Endothelial cell of umbilical vein (primary cell): ENCODE measurements at regions not wholly inside any gene's neighbourhood (a gene's known extent, or its start where the extent isn't known, plus 50 kb on each side); places are given as distances from the start of the nearest gene placed in this dataset.

Experiments used
- BruUV-seq: library from RNA; stranded (reverse); fragments of 400-500 nt; replicated peaks from 2 replicates; lab custom pipeline; 2021; lab: Mats Ljungman, UMichigan
- CTCF ChIA-PET: fragments of 300-600, 350-600 bp; sonication (Branson Sonifier 250); formaldehyde crosslinking; loops from one replicate; lab custom pipeline; 2021; ENCODE audit warnings: antibody characterized with exemption, inconsistent platforms; lab: Charles Lee
- POLR2A ChIA-PET: fragments of 300-600, 350-600 bp; sonication (Branson Sonifier 250); formaldehyde crosslinking; loops from one replicate; lab custom pipeline; 2021; ENCODE audit warnings: antibody characterized with exemption, inconsistent platforms; lab: Charles Lee
- DNase-seq: peaks from one replicate; pipeline ENCODE4 v3.0.0-alpha.2; 2011; ENCODE audit warnings: low read depth, low spot score
- FAIRE-seq: peaks from 2 replicates; lab custom pipeline; 2011; peaks lifted over from hg19 to GRCh38; lab: Jason Lieb, UNC
- H2AFZ ChIP-seq: 2 replicates; pipeline ENCODE4 v1.6.0; 2012; ENCODE audit warnings: low read depth, low read length, control low read depth, inconsistent platforms
- H3K27ac ChIP-seq: 2 replicates; pipeline ENCODE4 v1.5.1; 2011; ENCODE audit warnings: low read depth, mild to moderate bottlenecking, control low read depth, low read length, moderate library complexity; ENCODE audit not compliant: insufficient read depth
- H3K27me3 ChIP-seq, 2 experiments: 2 replicates each; pipeline versions ENCODE4 v1.6.0 to v1.6.1; 2011; ENCODE audit warnings: low read length in 2 of 2, mixed read lengths in 1 of 2; ENCODE audit not compliant: control insufficient read depth in 2 of 2, insufficient read depth in 2 of 2
- H3K36me3 ChIP-seq, 2 experiments: 2 replicates in 1 of 2; 3 replicates in 1 of 2; pipeline ENCODE4 v1.5.1; 2011; ENCODE audit warnings: low read length in 2 of 2, mild to moderate bottlenecking in 1 of 2, moderate library complexity in 1 of 2; ENCODE audit not compliant: control insufficient read depth in 2 of 2, insufficient read depth in 2 of 2; ENCODE audit errors: extremely low read depth in 1 of 2
- H3K4me1 ChIP-seq: 3 replicates; pipeline ENCODE4 v1.5.1; 2011; ENCODE audit warnings: mild to moderate bottlenecking, low read length; ENCODE audit not compliant: control insufficient read depth, insufficient read depth; ENCODE audit errors: extremely low read depth
- H3K4me2 ChIP-seq: 2 replicates; pipeline ENCODE4 v1.6.1; 2011; ENCODE audit warnings: low read length, control low read depth, mixed read lengths; ENCODE audit not compliant: insufficient read depth
- H3K4me3 ChIP-seq, 3 experiments: fragments of 200-600 bp in 1 of 3; sonication (generic), shearing (Covaris generic) in 1 of 3; replicated peaks in 1 of 3; 2 replicates each; pipeline ENCODE4 v1.5.1; 2011 to 2016; ENCODE audit warnings: control low read depth in 3 of 3, low read length in 3 of 3, mild to moderate bottlenecking in 2 of 3, inconsistent platforms in 1 of 3, low read depth in 1 of 3, moderate library complexity in 1 of 3; ENCODE audit not compliant: insufficient read depth in 1 of 3
- H3K79me2 ChIP-seq: 2 replicates; pipeline ENCODE4 v1.6.0; 2012; ENCODE audit warnings: low read length, inconsistent platforms; ENCODE audit not compliant: control insufficient read depth, insufficient read depth
- H3K9ac ChIP-seq: replicated peaks from 2 replicates; pipeline ENCODE3; 2011; ENCODE audit warnings: low read length, control low read depth; ENCODE audit not compliant: insufficient read depth; ENCODE audit errors: extremely low read depth
- H3K9me1 ChIP-seq: replicated peaks from 3 replicates; pipeline ENCODE4 v1.6.0; 2011; ENCODE audit warnings: mild to moderate bottlenecking, low read length; ENCODE audit not compliant: control insufficient read depth, insufficient read depth; ENCODE audit errors: extremely low read depth
- H3K9me3 ChIP-seq: replicated peaks from 2 replicates; pipeline ENCODE4 v1.5.1; 2012; ENCODE audit warnings: low read length, inconsistent platforms; ENCODE audit not compliant: control insufficient read depth, insufficient read depth
- H4K20me1 ChIP-seq: replicated peaks from 2 replicates; pipeline ENCODE3; 2011; ENCODE audit warnings: mild to moderate bottlenecking, low read length; ENCODE audit not compliant: control insufficient read depth, insufficient read depth; ENCODE audit errors: extremely low read depth
- CTCF ChIP-seq, 2 donors: IDR thresholded peaks; 1 replicate in 1 of 2; 2 replicates in 1 of 2; pipeline ENCODE4 v1.5.1; 2011; ENCODE audit warnings: low read length in 2 of 2, mild to moderate bottlenecking in 2 of 2, moderate library complexity in 2 of 2, control low read depth in 1 of 2, inconsistent platforms in 1 of 2, low read depth in 1 of 2; ENCODE audit not compliant: insufficient read depth in 1 of 2; ENCODE audit errors: extremely low read depth in 1 of 2
- EZH2 ChIP-seq: IDR thresholded peaks from 2 replicates; pipeline ENCODE4 v1.6.1; 2012; ENCODE audit warnings: borderline replicate concordance, low read depth, mild to moderate bottlenecking, moderate library complexity, low read length, inconsistent platforms; ENCODE audit not compliant: severe bottlenecking
- FOS ChIP-seq: IDR thresholded peaks from 2 replicates; pipeline ENCODE4 v1.6.1; 2011; ENCODE audit warnings: mild to moderate bottlenecking, low read length, moderate library complexity, borderline replicate concordance; ENCODE audit not compliant: insufficient read depth
- GATA2 ChIP-seq: IDR thresholded peaks from 2 replicates; pipeline ENCODE4 v1.7.0; 2011; ENCODE audit warnings: low read depth, mild to moderate bottlenecking, moderate library complexity, mixed read lengths, low read length; ENCODE audit not compliant: insufficient read length, insufficient read depth
- MYC ChIP-seq: IDR thresholded peaks from one replicate; pipeline ENCODE4 v1.6.1; 2011; ENCODE audit warnings: mild to moderate bottlenecking, low read depth, low read length
- POLR2A ChIP-seq: IDR thresholded peaks from 2 replicates; pipeline ENCODE4 v1.6.1; 2012; ENCODE audit warnings: low read depth, mild to moderate bottlenecking, control low read depth, low read length
- dilution Hi-C: fragments of 300-500 bp; cut with MboI; formaldehyde crosslinking; loops from one replicate; pipeline ENCODE4 v1.15.0; 2019; ENCODE audit warnings: low sequenced_read_pairs; ENCODE audit not compliant: extremely low pct_ligation_motif_present
- intact Hi-C: fragments of 100-400 bp; cut with micrococcal nuclease; formaldehyde crosslinking; loops from one replicate; pipeline ENCODE4 v1.10.0; 2022

GRCh38 chr10:21079330-21079658, 182.2 kb upstream of the NEBL start:
- no peak overlapping the region for H2AFZ ChIP-seq
- no peaks in the 10 kb centered on the region for H3K4me1 ChIP-seq
- H3K36me3 ChIP-seq: no peaks in the 10 kb centered on the region
- no peaks in the 10 kb centered on the region for H3K9me3 ChIP-seq
- H3K9me1 ChIP-seq: no peaks in the 10 kb centered on the region
- intact Hi-C loops: loop anchor here (2.0 to 5.0 kb wide), 4 partner anchors 654 to 1990 kb away; no protein-coding TSS in a partner anchor
- H3K79me2 ChIP-seq: no peaks in the 10 kb centered on the region
- DNase-seq (no peak), FAIRE-seq (no peak)
- ChIA-PET CTCF (interaction anchor here (0.5 to 6.6 kb wide), 28 partner anchors 8 to 932 kb away, joined by 3 to 96 read pairs (median 4); no protein-coding TSS in a partner anchor), POLR2A (no interaction called here)
- no peak overlapping the region for H3K4me3 ChIP-seq
- BruUV-seq: no TSS peak
- no peaks in the 10 kb centered on the region for H4K20me1 ChIP-seq
- TF ChIP-seq GATA2: no peak
- TF ChIP-seq POLR2A: no peak
- no peak for TF ChIP-seq EZH2
- TF ChIP-seq CTCF (IDR thresholded peaks at IDR 0.05; ENCODE audit: extremely low read depth in 1 of 2, insufficient read depth in 1 of 2, low read depth in 1 of 2, low read length in 2 of 2): no peak
- no peak for TF ChIP-seq MYC
- no peak for TF ChIP-seq FOS
- H3K9ac ChIP-seq: no peak overlapping the region
- H3K27ac ChIP-seq: no peak overlapping the region
- dilution Hi-C loops: no loop called here
- no peak overlapping the region for H3K4me2 ChIP-seq
- H3K27me3 ChIP-seq: peaks cover 5 to 8% of the 10 kb centered on the region in 2 experiments
